Stimulated activated CD8-positive, alpha-beta memory T cell treated with anti-CD3 and anti-CD28 coated beads, Interleukin-2, amount 100 ng/mL, for 48 hours (primary cell): ENCODE measurements at regions not wholly inside any gene's neighbourhood (a gene's known extent, or its start where the extent isn't known, plus 50 kb on each side); places are given as distances from the start of the nearest gene placed in this dataset.
A peak's percentile ranks its signal among the peaks of the same experiment; 100 is the strongest.
"Not testable (repeated sequence)": the region's sequence is repeated elsewhere in the genome, so short reads cannot be mapped to it uniquely, and the experiment has no call there.

Experiments
- DNase-seq, 2 donors: peaks; one replicate each; pipeline ENCODE4 v3.0.0-alpha.2; 2020; ENCODE audit warnings: low read depth in 2 of 2

- DNase-seq = peak in 1 of 2 donors; percentile 11
Measured at GRCh38 chr10:123318516-123318915, 164.3 kb downstream of the BUB3 start.

GRCh38 chr10:123320091-123320490 lies 165.9 kb downstream of the BUB3 start:
- DNase-seq = no peak

- no peak for DNase-seq
Measured at GRCh38 chr10:123323884-123324283, 169.7 kb downstream of the BUB3 start.

GRCh38 chr10:123325663-123326190 lies 171.5 kb downstream of the BUB3 start:
- DNase-seq = no peak

GRCh38 chr10:123326674-123327073 lies 172.5 kb downstream of the BUB3 start:
- DNase-seq = no peak

GRCh38 chr10:123327450-123327849 lies 173.2 kb downstream of the BUB3 start:
- no peak for DNase-seq

GRCh38 chr10:123327896-123328295 lies 173.7 kb downstream of the BUB3 start:
- DNase-seq = no peak

- DNase-seq = no peak
Measured at GRCh38 chr10:123331438-123331837, 177.2 kb downstream of the BUB3 start.

GRCh38 chr10:123346581-123346980 lies 192.4 kb downstream of the BUB3 start:
- no peak for DNase-seq

- DNase-seq = no peak
Measured at GRCh38 chr10:123348691-123349572, 194.7 kb downstream of the BUB3 start.

GRCh38 chr10:123351715-123352114 lies 197.5 kb downstream of the BUB3 start:
- no peak for DNase-seq

- no peak for DNase-seq
Measured at GRCh38 chr10:123354521-123354920, 200.3 kb downstream of the BUB3 start.

- no peak for DNase-seq
Measured at GRCh38 chr10:123355748-123356481, 201.7 kb downstream of the BUB3 start.

GRCh38 chr10:123356799-123357198 lies 202.6 kb downstream of the BUB3 start:
- no peak for DNase-seq

- no peak for DNase-seq
Measured at GRCh38 chr10:123357421-123357930, 203.3 kb downstream of the BUB3 start.

- no peak for DNase-seq
Measured at GRCh38 chr10:123359539-123359938, 205.3 kb downstream of the BUB3 start.

- no peak for DNase-seq
Measured at GRCh38 chr10:123361832-123362231, 207.6 kb downstream of the BUB3 start.

GRCh38 chr10:123367195-123367594 lies 213.0 kb downstream of the BUB3 start:
- no peak for DNase-seq

- DNase-seq = not testable (repeated sequence)
Measured at GRCh38 chr10:123371626-123372025, 217.4 kb downstream of the BUB3 start.

GRCh38 chr10:123373591-123373990 lies 219.4 kb downstream of the BUB3 start:
- DNase-seq = no peak

GRCh38 chr10:123375097-123375496 lies 220.9 kb downstream of the BUB3 start:
- DNase-seq = no peak

GRCh38 chr10:123375738-123376137 lies 221.5 kb downstream of the BUB3 start:
- DNase-seq = no peak
